Glutamatergic neuron (in vitro differentiated cells): ENCODE measurements at regions not wholly inside any gene's neighbourhood (a gene's known extent, or its start where the extent isn't known, plus 50 kb on each side); places are given as distances from the start of the nearest gene placed in this dataset.

Experiments used
- DNase-seq: peaks from one replicate; pipeline ENCODE4 v3.0.0; 2022
- H3K27ac Mint-ChIP-seq: one replicate; pipeline ENCODE4 v1.8.0; 2020; ENCODE audit warnings: mild to moderate bottlenecking, mixed read lengths, inconsistent platforms; ENCODE audit not compliant: unreplicated experiment
- H3K27me3 Mint-ChIP-seq: one replicate; pipeline ENCODE4 v1.8.0; 2020; ENCODE audit warnings: mild to moderate bottlenecking, moderate library complexity, mixed read lengths, inconsistent platforms; ENCODE audit not compliant: unreplicated experiment
- H3K36me3 Mint-ChIP-seq: one replicate; pipeline ENCODE4 v1.8.0; 2020; ENCODE audit warnings: mild to moderate bottlenecking, mixed read lengths, inconsistent platforms; ENCODE audit not compliant: unreplicated experiment
- H3K4me1 Mint-ChIP-seq: one replicate; pipeline ENCODE4 v1.8.0; 2020; ENCODE audit warnings: mild to moderate bottlenecking, low read depth, mixed read lengths, inconsistent platforms; ENCODE audit not compliant: unreplicated experiment
- H3K4me3 Mint-ChIP-seq: one replicate; pipeline ENCODE4 v1.8.0; 2020; ENCODE audit warnings: mild to moderate bottlenecking, mixed read lengths, inconsistent platforms; ENCODE audit not compliant: unreplicated experiment
- H3K9me3 Mint-ChIP-seq: one replicate; pipeline ENCODE4 v1.8.0; 2020; ENCODE audit warnings: mild to moderate bottlenecking, moderate library complexity, mixed read lengths, inconsistent platforms; ENCODE audit not compliant: unreplicated experiment
- TF ChIP-seq, protein P1 (sequence below): fragments of 200-600 bp; sonication (generic); IDR thresholded peaks from one replicate; pipeline ENCODE4 v1.5.0; 2021; ENCODE audit not compliant: partially characterized antibody, unreplicated experiment

DNA sequence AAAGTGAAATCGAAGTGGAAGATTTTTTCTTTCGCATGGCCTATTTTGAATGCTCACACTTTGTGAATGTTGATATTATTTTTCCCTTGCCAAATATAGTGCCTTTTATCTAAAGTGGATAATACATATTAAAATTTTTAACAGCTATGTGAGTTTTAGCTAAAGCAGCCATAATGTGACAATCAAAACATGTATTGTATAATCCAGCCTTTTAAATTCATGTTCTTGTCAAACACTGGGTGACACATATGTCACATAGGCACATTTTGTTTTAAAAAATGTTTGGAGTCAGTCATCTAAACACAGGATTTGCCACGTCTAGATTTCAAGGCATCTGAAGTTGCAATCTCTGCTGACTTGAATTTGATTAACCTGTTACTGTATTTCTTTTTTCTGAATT, 1256.6 kb downstream of the SLITRK1 start:
- H3K27ac Mint-ChIP-seq: no peak overlapping the region
- TF ChIP-seq, protein P1, sequence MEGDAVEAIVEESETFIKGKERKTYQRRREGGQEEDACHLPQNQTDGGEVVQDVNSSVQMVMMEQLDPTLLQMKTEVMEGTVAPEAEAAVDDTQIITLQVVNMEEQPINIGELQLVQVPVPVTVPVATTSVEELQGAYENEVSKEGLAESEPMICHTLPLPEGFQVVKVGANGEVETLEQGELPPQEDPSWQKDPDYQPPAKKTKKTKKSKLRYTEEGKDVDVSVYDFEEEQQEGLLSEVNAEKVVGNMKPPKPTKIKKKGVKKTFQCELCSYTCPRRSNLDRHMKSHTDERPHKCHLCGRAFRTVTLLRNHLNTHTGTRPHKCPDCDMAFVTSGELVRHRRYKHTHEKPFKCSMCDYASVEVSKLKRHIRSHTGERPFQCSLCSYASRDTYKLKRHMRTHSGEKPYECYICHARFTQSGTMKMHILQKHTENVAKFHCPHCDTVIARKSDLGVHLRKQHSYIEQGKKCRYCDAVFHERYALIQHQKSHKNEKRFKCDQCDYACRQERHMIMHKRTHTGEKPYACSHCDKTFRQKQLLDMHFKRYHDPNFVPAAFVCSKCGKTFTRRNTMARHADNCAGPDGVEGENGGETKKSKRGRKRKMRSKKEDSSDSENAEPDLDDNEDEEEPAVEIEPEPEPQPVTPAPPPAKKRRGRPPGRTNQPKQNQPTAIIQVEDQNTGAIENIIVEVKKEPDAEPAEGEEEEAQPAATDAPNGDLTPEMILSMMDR: no peak
- no peak overlapping the region for H3K4me3 Mint-ChIP-seq
- H3K4me1 Mint-ChIP-seq: no peaks in the 10 kb centered on the region
- H3K9me3 Mint-ChIP-seq: no peaks in the 10 kb centered on the region
- DNase-seq: no peak
- no peaks in the 10 kb centered on the region for H3K36me3 Mint-ChIP-seq
- no peaks in the 10 kb centered on the region for H3K27me3 Mint-ChIP-seq

DNA sequence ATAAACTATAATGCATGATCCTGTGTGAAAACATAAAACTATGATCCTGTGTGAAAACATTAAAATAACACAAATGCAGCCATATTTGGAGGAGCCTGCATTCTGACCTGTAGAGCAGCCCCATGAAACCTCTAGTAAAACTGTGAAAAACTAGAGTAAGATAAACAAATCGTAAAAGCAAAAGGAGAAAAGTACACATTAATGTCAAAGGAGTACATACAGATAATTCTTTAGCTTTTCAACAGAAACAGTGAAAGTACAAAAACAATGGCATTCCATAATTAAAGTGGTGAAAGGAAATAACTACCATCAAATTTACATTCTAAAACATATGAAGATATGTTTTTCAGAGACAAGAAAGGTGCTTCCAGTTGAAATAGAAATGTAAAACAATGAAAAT, 1267.2 kb downstream of the SLITRK1 start:
- H3K4me1 Mint-ChIP-seq: no peaks in the 10 kb centered on the region
- DNase-seq: no peak
- TF ChIP-seq, protein P1: no peak
- H3K36me3 Mint-ChIP-seq: no peaks in the 10 kb centered on the region
- H3K9me3 Mint-ChIP-seq: no peaks in the 10 kb centered on the region
- H3K4me3 Mint-ChIP-seq: no peak overlapping the region
- no peaks in the 10 kb centered on the region for H3K27me3 Mint-ChIP-seq
- H3K27ac Mint-ChIP-seq: no peak overlapping the region

DNA sequence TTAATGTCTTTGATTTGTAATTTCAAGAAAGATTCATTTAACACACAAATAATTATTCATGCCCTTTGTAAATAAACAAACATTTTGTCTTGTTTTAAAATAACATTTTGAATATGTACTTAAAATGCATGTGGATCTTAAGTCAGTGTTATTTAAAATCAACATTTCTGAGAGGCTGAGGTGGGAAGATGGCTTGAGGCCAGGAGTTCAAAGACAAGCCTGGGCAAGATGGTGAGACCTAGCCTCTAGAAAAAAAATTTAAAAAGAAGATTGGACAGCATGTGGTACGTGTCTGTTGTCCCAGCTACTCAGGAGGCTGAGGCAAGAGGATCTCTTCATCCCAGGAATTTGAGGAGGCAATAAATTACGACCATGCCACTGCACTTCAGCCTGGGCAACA, 1268.2 kb downstream of the SLITRK1 start:
- no peaks in the 10 kb centered on the region for H3K9me3 Mint-ChIP-seq
- no peaks in the 10 kb centered on the region for H3K4me1 Mint-ChIP-seq
- DNase-seq: no peak
- TF ChIP-seq, protein P1: no peak
- H3K27me3 Mint-ChIP-seq: no peaks in the 10 kb centered on the region
- H3K4me3 Mint-ChIP-seq: no peak overlapping the region
- H3K27ac Mint-ChIP-seq: no peak overlapping the region
- no peaks in the 10 kb centered on the region for H3K36me3 Mint-ChIP-seq

DNA sequence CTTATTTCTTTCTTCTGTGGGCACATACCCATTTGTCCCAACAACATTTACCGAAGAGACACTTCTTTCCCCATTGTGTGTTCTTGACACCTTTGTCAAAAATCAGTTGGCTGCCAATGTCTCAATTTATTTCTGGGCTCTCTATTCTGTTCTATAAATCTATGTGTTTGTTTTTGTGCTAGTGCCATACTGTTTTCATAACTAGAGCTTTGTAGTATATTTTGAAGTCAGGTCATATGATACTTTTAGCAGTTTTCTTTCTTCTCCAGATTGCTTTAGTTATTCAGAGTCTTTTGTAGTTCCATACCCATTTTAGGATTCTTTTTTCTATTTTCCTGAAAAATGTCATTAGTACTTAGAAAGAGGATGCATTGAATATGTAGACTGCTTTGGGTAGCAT, 1276.3 kb downstream of the SLITRK1 start:
- Mint-ChIP-seq H3K4me1 (no peaks in the 10 kb centered on the region), H3K4me3 (no peak overlapping the region), H3K9me3 (peaks cover 2% of the 10 kb centered on the region), H3K27me3 (peaks cover 2% of the 10 kb centered on the region), H3K27ac (no peak overlapping the region), H3K36me3 (peaks cover 5% of the 10 kb centered on the region)
- no peak for DNase-seq
- TF ChIP-seq, protein P1: no peak

DNA sequence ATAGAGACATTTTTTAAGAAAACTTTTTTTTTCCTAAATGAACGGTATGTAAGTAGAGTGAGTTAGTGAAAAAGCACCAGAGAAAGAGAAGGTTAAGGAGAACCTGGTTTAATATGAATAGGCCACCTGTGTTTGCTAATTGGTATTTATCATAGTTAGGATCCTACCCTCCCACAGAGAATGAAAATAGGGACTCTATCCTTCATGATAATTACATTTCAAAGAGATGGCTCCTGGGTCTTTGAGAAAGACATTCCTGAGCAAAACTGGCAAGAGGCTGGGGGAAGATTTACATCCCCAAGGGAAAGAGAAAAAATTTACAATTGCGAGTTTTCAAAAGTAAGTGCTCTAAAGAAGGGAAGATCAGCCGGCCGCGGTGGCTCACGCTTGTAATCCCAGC, 1284.5 kb downstream of the SLITRK1 start:
- DNase-seq: no peak
- Mint-ChIP-seq H3K4me1 (no peaks in the 10 kb centered on the region), H3K27me3 (peaks cover 3% of the 10 kb centered on the region), H3K4me3 (no peak overlapping the region), H3K9me3 (no peaks in the 10 kb centered on the region), H3K36me3 (no peaks in the 10 kb centered on the region), H3K27ac (no peak overlapping the region)
- TF ChIP-seq, protein P1: no peak
